Brain microvascular endothelial cell (primary cell): ENCODE measurements at regions not wholly inside any gene's neighbourhood (a gene's known extent, or its start where the extent isn't known, plus 50 kb on each side); places are given as distances from the start of the nearest gene placed in this dataset.

Experiments used
- DNase-seq: peaks from one replicate; pipeline ENCODE4 v3.0.0-alpha.2; 2020
- H3K27ac ChIP-seq: fragments of 250-450 bp; sonication (Bioruptor Pico); 2 replicates; pipeline ENCODE4 v1.5.1; 2020; ENCODE audit warnings: mild to moderate bottlenecking, moderate library complexity
- H3K27me3 ChIP-seq: fragments of 250-450 bp; sonication (Bioruptor Pico); replicated peaks from 2 replicates; pipeline ENCODE4 v1.5.1; 2020; ENCODE audit warnings: mild to moderate bottlenecking
- H3K36me3 ChIP-seq: fragments of 250-450 bp; sonication (Bioruptor Pico); replicated peaks from 2 replicates; pipeline ENCODE4 v1.5.1; 2020; ENCODE audit warnings: mild to moderate bottlenecking
- H3K4me3 ChIP-seq: 2 replicates; pipeline ENCODE4 v1.5.1; 2011; ENCODE audit warnings: low read depth, mild to moderate bottlenecking, control low read depth, low read length, moderate library complexity
- CTCF ChIP-seq: IDR thresholded peaks from 2 replicates; pipeline ENCODE4 v1.5.1; 2011; ENCODE audit warnings: low read depth, mild to moderate bottlenecking, moderate library complexity, low read length, control low read depth, inconsistent platforms; ENCODE audit errors: missing control alignments
- in situ Hi-C: cut with HindIII; loops from 2 replicates; pipeline ENCODE4 v1.10.0; 2017; ENCODE audit warnings: low sequenced_read_pairs, low pct_ligation_motif_present

- no peak for TF ChIP-seq CTCF
- Histone ChIP-seq H3K27ac (no peak overlapping the region), H3K27me3 (no peaks in the 10 kb centered on the region), H3K36me3 (no peaks in the 10 kb centered on the region), H3K4me3 (no peak overlapping the region)
- DNase-seq: no peak
- in situ Hi-C loops: no loop called here
Measured at GRCh38 chr15:81573098-81573746, 199.2 kb upstream of the TMC3 start.

- Histone ChIP-seq H3K4me3 (no peak overlapping the region), H3K27ac (no peak overlapping the region), H3K27me3 (no peaks in the 10 kb centered on the region), H3K36me3 (no peaks in the 10 kb centered on the region)
- no peak for DNase-seq
- in situ Hi-C loops: no loop called here
- no peak for TF ChIP-seq CTCF
Measured at GRCh38 chr15:81572190-81572589, 198.2 kb upstream of the TMC3 start.

GRCh38 chr15:81569286-81570080 lies 195.5 kb upstream of the TMC3 start:
- no peak overlapping the region for H3K4me3 ChIP-seq
- no peak for DNase-seq
- in situ Hi-C loops: no loop called here

GRCh38 chr15:81567924-81568323 lies 193.9 kb upstream of the TMC3 start:
- H3K4me3 ChIP-seq: no peak overlapping the region
- in situ Hi-C loops: no loop called here
- no peaks in the 10 kb centered on the region for H3K27me3 ChIP-seq
- no peak for TF ChIP-seq CTCF
- no peak overlapping the region for H3K27ac ChIP-seq
- H3K36me3 ChIP-seq: no peaks in the 10 kb centered on the region
- no peak for DNase-seq

More at GRCh38 chr15:81569286-81570080, 195.5 kb upstream of the TMC3 start:
- Histone ChIP-seq H3K27ac (no peak overlapping the region), H3K27me3 (no peaks in the 10 kb centered on the region), H3K36me3 (no peaks in the 10 kb centered on the region)
- TF ChIP-seq CTCF: no peak

GRCh38 chr15:81562986-81563385 lies 189.0 kb upstream of the TMC3 start:
- H3K4me3 ChIP-seq: no peak overlapping the region
- no peak for TF ChIP-seq CTCF
- H3K27me3 ChIP-seq: no peaks in the 10 kb centered on the region
- H3K36me3 ChIP-seq: no peaks in the 10 kb centered on the region
- H3K27ac ChIP-seq: no peak overlapping the region
- in situ Hi-C loops: no loop called here
- no peak for DNase-seq
